ENCODE measurements at regions not wholly inside any gene's neighbourhood (a gene's known extent, or its start where the extent isn't known, plus 50 kb on each side); places are given as distances from the start of the nearest gene placed in this dataset.
"Not testable (repeated sequence)": the region's sequence is repeated elsewhere in the genome, so short reads cannot be mapped to it uniquely, and the experiment has no call there.

- not testable (repeated sequence) for DNase-seq
These were observed 179.0 kb upstream of the ETV3 start for GRCh38 chr1:157317229-157317628.

GRCh38 chr1:157315544-157315943 is 177.3 kb upstream of the ETV3 start:
- no peak for DNase-seq

GRCh38 chr1:157314408-157314807 is 176.2 kb upstream of the ETV3 start:
- no peak for DNase-seq

GRCh38 chr1:157313240-157313807 is 175.1 kb upstream of the ETV3 start:
- DNase-seq: no peak

GRCh38 chr1:157312082-157312812 is 174.1 kb upstream of the ETV3 start:
- no peak for DNase-seq

- no peak for DNase-seq
These were observed 173.5 kb upstream of the ETV3 start for GRCh38 chr1:157311730-157312081.

- not testable (repeated sequence) for DNase-seq
These were observed 172.9 kb upstream of the ETV3 start for GRCh38 chr1:157310805-157311729.

GRCh38 chr1:157310401-157310800 is 172.2 kb upstream of the ETV3 start:
- DNase-seq: no peak

GRCh38 chr1:157307491-157307890 is 169.3 kb upstream of the ETV3 start:
- no peak for DNase-seq

- no peak for DNase-seq
These were observed 168.7 kb upstream of the ETV3 start for GRCh38 chr1:157306896-157307295.

- no peak for DNase-seq
These were observed 166.1 kb upstream of the ETV3 start for GRCh38 chr1:157304271-157304670.

- no peak for DNase-seq
These were observed 164.5 kb upstream of the ETV3 start for GRCh38 chr1:157302724-157303123.

GRCh38 chr1:157302199-157302497 is 164.0 kb upstream of the ETV3 start:
- no peak for DNase-seq

- DNase-seq: no peak
These were observed 163.4 kb upstream of the ETV3 start for GRCh38 chr1:157301477-157302198.

GRCh38 chr1:157294387-157295145 is 156.4 kb upstream of the ETV3 start:
- DNase-seq: not testable (repeated sequence)

- DNase-seq: no peak
These were observed 154.8 kb upstream of the ETV3 start for GRCh38 chr1:157292809-157293564.

- DNase-seq: no peak
These were observed 154.1 kb upstream of the ETV3 start for GRCh38 chr1:157292302-157292701.

GRCh38 chr1:157291083-157291482 is 152.9 kb upstream of the ETV3 start:
- no peak for DNase-seq

GRCh38 chr1:157289424-157290105 is 151.4 kb upstream of the ETV3 start:
- no peak for DNase-seq

- DNase-seq: no peak
These were observed 150.8 kb upstream of the ETV3 start for GRCh38 chr1:157288996-157289395.

- no peak for DNase-seq
These were observed 150.3 kb upstream of the ETV3 start for GRCh38 chr1:157288492-157288891.
